ENCODE measurements at regions not wholly inside any gene's neighbourhood (a gene's known extent, or its start where the extent isn't known, plus 50 kb on each side); places are given as distances from the start of the nearest gene placed in this dataset.

- TF ChIP-seq CTCF (IDR thresholded peaks at IDR 0.05; ENCODE audit: control extremely low read depth in 1 of 3, insufficient read depth in 1 of 3, low read depth in 1 of 3, low read length in 3 of 3) (no peak), SIRT6 (IDR thresholded peaks at IDR 0.05; ENCODE audit: low read length) (no peak), POLR2AphosphoS5 (IDR thresholded peaks at IDR 0.05; ENCODE audit: low read depth, low read length) (no peak), SAP30 (IDR thresholded peaks at IDR 0.05; ENCODE audit: insufficient read depth, insufficient replicate concordance, low read length) (no peak), TAF1 (IDR thresholded peaks at IDR 0.05; ENCODE audit: low read depth, low read length) (no peak), POLR2A (IDR thresholded peaks at IDR 0.05; ENCODE audit: control extremely low read depth in 1 of 2, low read depth in 2 of 2, low read length in 2 of 2) (no peak)
Measured at GRCh38 chr9:96031366-96031824, 155.9 kb downstream of the ERCC6L2 start.
